ENCODE measurements at regions not wholly inside any gene's neighbourhood (a gene's known extent, or its start where the extent isn't known, plus 50 kb on each side); places are given as distances from the start of the nearest gene placed in this dataset.

DNA sequence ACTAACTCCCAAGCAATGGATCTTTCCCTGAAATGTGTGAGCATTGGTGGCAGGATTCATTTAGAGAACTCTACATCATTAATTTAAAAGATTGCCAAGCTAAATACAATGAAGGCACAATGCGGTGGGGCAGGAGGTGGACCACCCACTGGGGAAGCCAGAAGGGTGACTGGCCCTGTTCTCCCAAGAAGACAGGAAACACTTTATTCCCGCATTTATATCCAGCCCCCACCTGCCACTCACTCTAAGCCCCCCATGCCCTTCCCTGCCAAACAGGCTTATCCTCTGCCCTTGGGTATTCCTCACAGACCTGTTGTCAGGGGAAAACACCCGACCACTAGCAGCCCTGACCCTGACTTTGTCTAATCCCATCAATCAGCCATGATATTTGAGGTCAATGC is 189.1 kb upstream of the UBL3 start:
- TF ChIP-seq RNF2 (IDR thresholded peaks at IDR 0.05; ENCODE audit: borderline replicate concordance, low read depth) = no peak
- TF ChIP-seq NR3C1 (IDR thresholded peaks at IDR 0.05) = no peak
- TF ChIP-seq CTCF (IDR thresholded peaks at IDR 0.05) = no peak
- no peak for TF ChIP-seq POLR2A (IDR thresholded peaks at IDR 0.05; ENCODE audit: low read length)
- TF ChIP-seq RCOR1 (IDR thresholded peaks at IDR 0.05; ENCODE audit: low read depth, low read length) = no peak
- no peak for TF ChIP-seq ZFP36 (IDR thresholded peaks at IDR 0.05; ENCODE audit: borderline replicate concordance, partially characterized antibody)
- no peak for TF ChIP-seq RAD21 (conservative IDR thresholded peaks at IDR 0.05 in 1 of 2, IDR thresholded peaks at IDR 0.05 in 1 of 2)
- TF ChIP-seq MAX (IDR thresholded peaks at IDR 0.05) = no peak
- no peak for TF ChIP-seq REST (IDR thresholded peaks at IDR 0.05)
- TF ChIP-seq PHF8 (IDR thresholded peaks at IDR 0.05; ENCODE audit: borderline replicate concordance, low read depth) = no peak
- no peak for TF ChIP-seq TP53 (CRISPR knock-in tag; IDR thresholded peaks at IDR 0.05)

Data from A549 (cell line).